ENCODE measurements at regions not wholly inside any gene's neighbourhood (a gene's known extent, or its start where the extent isn't known, plus 50 kb on each side); places are given as distances from the start of the nearest gene placed in this dataset.
"Not testable (repeated sequence)": the region's sequence is repeated elsewhere in the genome, so short reads cannot be mapped to it uniquely, and the experiment has no call there.

GRCh38 chr14:105607025-105607424 lies 80.6 kb downstream of the TMEM121 start:
- not testable (repeated sequence) for H3K27me3 Mint-ChIP-seq (ENCODE audit: low read depth); H3K27ac Mint-ChIP-seq; H3K36me3 Mint-ChIP-seq (ENCODE audit: low read depth); H3K9me3 Mint-ChIP-seq; H3K4me1 Mint-ChIP-seq (ENCODE audit: low read depth); H3K4me3 Mint-ChIP-seq

GRCh38 chr14:105614987-105615386 lies 88.6 kb downstream of the TMEM121 start:
- H3K36me3 Mint-ChIP-seq (ENCODE audit: low read depth); H3K9me3 Mint-ChIP-seq; H3K27ac Mint-ChIP-seq; H3K27me3 Mint-ChIP-seq (ENCODE audit: low read depth); H3K4me3 Mint-ChIP-seq; H3K4me1 Mint-ChIP-seq (ENCODE audit: low read depth): not testable (repeated sequence)

- not testable (repeated sequence) for H3K4me1 Mint-ChIP-seq (ENCODE audit: low read depth); H3K4me3 Mint-ChIP-seq; H3K27ac Mint-ChIP-seq; H3K36me3 Mint-ChIP-seq (ENCODE audit: low read depth); H3K27me3 Mint-ChIP-seq (ENCODE audit: low read depth); H3K9me3 Mint-ChIP-seq
Observed at GRCh38 chr14:105615986-105616801, 89.8 kb downstream of the TMEM121 start.

GRCh38 chr14:105616802-105617192 lies 90.4 kb downstream of the TMEM121 start:
- no peaks in the 10 kb centered on the region for H3K4me1 Mint-ChIP-seq (ENCODE audit: low read depth)
- H3K36me3 Mint-ChIP-seq (ENCODE audit: low read depth): no peaks in the 10 kb centered on the region
- H3K4me3 Mint-ChIP-seq: no peak overlapping the region
- peaks cover 6% of the 10 kb centered on the region for H3K27me3 Mint-ChIP-seq (ENCODE audit: low read depth)
- no peaks in the 10 kb centered on the region for H3K9me3 Mint-ChIP-seq
- no peak overlapping the region for H3K27ac Mint-ChIP-seq

- H3K4me1 Mint-ChIP-seq (ENCODE audit: low read depth): no peaks in the 10 kb centered on the region
- H3K27me3 Mint-ChIP-seq (ENCODE audit: low read depth): peaks cover 6% of the 10 kb centered on the region
- H3K27ac Mint-ChIP-seq: no peak overlapping the region
- H3K4me3 Mint-ChIP-seq: no peak overlapping the region
- H3K36me3 Mint-ChIP-seq (ENCODE audit: low read depth): no peaks in the 10 kb centered on the region
- H3K9me3 Mint-ChIP-seq: no peaks in the 10 kb centered on the region
Observed at GRCh38 chr14:105617201-105617777, 90.9 kb downstream of the TMEM121 start.

- not testable (repeated sequence) for H3K36me3 Mint-ChIP-seq (ENCODE audit: low read depth); H3K9me3 Mint-ChIP-seq; H3K4me1 Mint-ChIP-seq (ENCODE audit: low read depth); H3K27ac Mint-ChIP-seq; H3K4me3 Mint-ChIP-seq; H3K27me3 Mint-ChIP-seq (ENCODE audit: low read depth)
Observed at GRCh38 chr14:105617805-105618204, 91.4 kb downstream of the TMEM121 start.

GRCh38 chr14:105619324-105619723 lies 92.9 kb downstream of the TMEM121 start:
- not testable (repeated sequence) for H3K36me3 Mint-ChIP-seq (ENCODE audit: low read depth); H3K27ac Mint-ChIP-seq; H3K27me3 Mint-ChIP-seq (ENCODE audit: low read depth); H3K4me3 Mint-ChIP-seq; H3K4me1 Mint-ChIP-seq (ENCODE audit: low read depth); H3K9me3 Mint-ChIP-seq

GRCh38 chr14:105620178-105620864 lies 93.9 kb downstream of the TMEM121 start:
- not testable (repeated sequence) for H3K27ac Mint-ChIP-seq; H3K4me1 Mint-ChIP-seq (ENCODE audit: low read depth); H3K4me3 Mint-ChIP-seq

GRCh38 chr14:105620865-105621471 lies 94.6 kb downstream of the TMEM121 start:
- H3K27me3 Mint-ChIP-seq (ENCODE audit: low read depth); H3K27ac Mint-ChIP-seq; H3K4me3 Mint-ChIP-seq; H3K36me3 Mint-ChIP-seq (ENCODE audit: low read depth); H3K9me3 Mint-ChIP-seq; H3K4me1 Mint-ChIP-seq (ENCODE audit: low read depth): not testable (repeated sequence)

More at GRCh38 chr14:105620178-105620864, 93.9 kb downstream of the TMEM121 start:
- H3K36me3 Mint-ChIP-seq (ENCODE audit: low read depth); H3K27me3 Mint-ChIP-seq (ENCODE audit: low read depth); H3K9me3 Mint-ChIP-seq: not testable (repeated sequence)

GRCh38 chr14:105621479-105622328 lies 95.3 kb downstream of the TMEM121 start:
- not testable (repeated sequence) for H3K4me3 Mint-ChIP-seq; H3K4me1 Mint-ChIP-seq (ENCODE audit: low read depth); H3K36me3 Mint-ChIP-seq (ENCODE audit: low read depth); H3K9me3 Mint-ChIP-seq; H3K27ac Mint-ChIP-seq; H3K27me3 Mint-ChIP-seq (ENCODE audit: low read depth)

GRCh38 chr14:105622329-105622955 lies 96.1 kb downstream of the TMEM121 start:
- no peaks in the 10 kb centered on the region for H3K9me3 Mint-ChIP-seq
- no peaks in the 10 kb centered on the region for H3K36me3 Mint-ChIP-seq (ENCODE audit: low read depth)
- no peak overlapping the region for H3K4me3 Mint-ChIP-seq
- no peaks in the 10 kb centered on the region for H3K4me1 Mint-ChIP-seq (ENCODE audit: low read depth)
- no peak overlapping the region for H3K27ac Mint-ChIP-seq
- H3K27me3 Mint-ChIP-seq (ENCODE audit: low read depth): no peaks in the 10 kb centered on the region

GRCh38 chr14:105623178-105623577 lies 96.8 kb downstream of the TMEM121 start:
- not testable (repeated sequence) for H3K4me1 Mint-ChIP-seq (ENCODE audit: low read depth); H3K4me3 Mint-ChIP-seq; H3K27ac Mint-ChIP-seq; H3K9me3 Mint-ChIP-seq; H3K36me3 Mint-ChIP-seq (ENCODE audit: low read depth); H3K27me3 Mint-ChIP-seq (ENCODE audit: low read depth)

- not testable (repeated sequence) for H3K4me3 Mint-ChIP-seq; H3K36me3 Mint-ChIP-seq (ENCODE audit: low read depth); H3K27ac Mint-ChIP-seq; H3K27me3 Mint-ChIP-seq (ENCODE audit: low read depth); H3K9me3 Mint-ChIP-seq; H3K4me1 Mint-ChIP-seq (ENCODE audit: low read depth)
Observed at GRCh38 chr14:105624346-105624745, 98.0 kb downstream of the TMEM121 start.
